Forelimb muscle (tissue), 1 donor: ENCODE measurements at regions not wholly inside any gene's neighbourhood (a gene's known extent, or its start where the extent isn't known, plus 50 kb on each side); places are given as distances from the start of the nearest gene placed in this dataset.

Experiments used
- DNase-seq: peaks from one replicate; pipeline ENCODE4 v3.0.0-alpha.2; 2013; ENCODE audit warnings: low read depth

DNA sequence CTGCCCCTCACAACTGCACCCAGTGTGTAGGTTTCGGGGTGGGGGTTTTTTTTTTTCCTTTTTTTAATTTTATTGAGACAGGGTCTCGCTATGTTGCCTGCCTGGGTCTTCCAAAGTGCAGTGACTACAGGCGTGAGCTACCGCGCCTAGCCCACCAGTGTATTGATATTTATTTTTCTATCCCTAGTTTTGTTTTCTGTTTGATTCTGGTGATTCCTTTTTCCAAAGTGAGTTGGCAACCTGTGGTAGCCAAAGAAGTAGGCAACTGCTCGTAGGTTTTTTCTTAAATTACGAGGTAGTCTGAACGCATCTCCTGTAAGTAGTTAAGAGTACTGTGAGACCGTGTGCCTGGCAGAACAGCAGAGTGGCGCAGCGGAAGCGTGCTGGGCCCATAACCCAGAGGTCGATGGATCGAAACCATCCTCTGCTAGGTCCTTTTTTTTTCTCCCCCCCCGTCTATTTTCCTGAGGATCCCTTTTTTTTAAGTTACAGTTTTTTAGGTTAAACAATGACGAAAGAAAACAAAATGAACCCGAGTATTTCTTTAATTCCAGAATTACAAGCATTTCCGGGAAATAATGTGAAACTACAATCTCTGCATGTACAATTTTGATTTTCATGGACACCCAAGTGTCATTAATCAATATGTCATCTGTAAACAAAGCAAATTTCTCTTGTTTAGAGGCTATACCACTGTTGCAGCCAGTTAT, 78.7 kb upstream of the BTN3A2 start:
- peak; percentile 88 for DNase-seq

DNA sequence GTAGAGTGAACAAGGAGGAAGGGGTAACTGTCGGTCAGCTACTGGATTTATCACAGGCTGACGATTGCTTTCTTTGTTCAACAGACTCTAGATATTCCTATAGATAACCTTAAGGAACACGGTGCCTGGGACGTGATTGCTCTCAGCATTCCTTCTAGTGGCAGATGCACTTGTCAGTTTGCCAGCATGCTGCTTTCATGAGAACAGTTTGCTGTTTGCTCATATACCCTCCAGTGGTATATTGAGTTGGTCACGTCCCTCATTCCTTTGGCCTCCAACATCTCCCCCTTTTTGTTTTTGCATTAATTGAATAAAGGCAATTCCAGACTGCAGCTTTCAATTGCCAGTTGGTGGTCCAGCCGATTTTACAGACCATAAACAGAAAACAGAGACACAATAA, 76.8 kb upstream of the BTN3A2 start:
- DNase-seq: no peak

DNA sequence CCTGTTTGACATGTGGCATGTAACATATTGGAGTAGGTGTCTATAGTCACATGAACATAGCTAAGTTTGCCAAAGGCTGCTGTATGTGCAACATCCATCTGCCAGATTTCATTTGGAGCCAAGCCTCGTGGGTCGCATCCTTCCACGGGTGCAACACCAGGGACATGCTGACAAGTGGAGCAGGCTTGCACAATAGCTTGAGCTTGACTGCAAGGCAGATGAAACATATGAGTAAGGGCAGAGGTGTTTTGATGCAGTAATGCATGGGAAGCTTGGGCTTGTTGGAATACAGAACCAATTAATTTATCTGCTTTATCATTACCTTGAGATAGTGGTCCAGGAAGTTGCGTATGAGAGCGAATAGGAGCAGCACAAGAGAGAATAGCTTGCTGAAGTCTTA, 74.1 kb upstream of the BTN3A2 start:
- DNase-seq: no peak

DNA sequence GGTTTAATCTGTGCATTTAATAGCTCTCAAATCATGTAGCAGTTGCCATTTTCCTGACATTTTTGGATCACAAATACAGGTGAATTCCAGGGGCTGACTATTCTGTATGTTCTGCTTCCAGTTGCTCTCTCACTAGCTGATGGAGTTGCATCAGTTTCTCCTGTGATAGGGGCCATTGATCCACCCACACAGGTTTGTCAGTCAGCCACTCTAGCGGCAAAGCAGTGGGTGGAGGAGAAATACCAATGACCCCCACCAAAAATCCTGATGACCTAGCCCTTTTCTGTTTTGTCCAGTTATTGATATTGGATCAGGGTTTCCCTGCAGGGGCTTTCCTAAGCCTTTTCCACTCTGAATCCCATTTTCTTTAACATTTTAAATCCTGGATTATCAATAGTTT, 72.3 kb upstream of the BTN3A2 start:
- no peak for DNase-seq

DNA sequence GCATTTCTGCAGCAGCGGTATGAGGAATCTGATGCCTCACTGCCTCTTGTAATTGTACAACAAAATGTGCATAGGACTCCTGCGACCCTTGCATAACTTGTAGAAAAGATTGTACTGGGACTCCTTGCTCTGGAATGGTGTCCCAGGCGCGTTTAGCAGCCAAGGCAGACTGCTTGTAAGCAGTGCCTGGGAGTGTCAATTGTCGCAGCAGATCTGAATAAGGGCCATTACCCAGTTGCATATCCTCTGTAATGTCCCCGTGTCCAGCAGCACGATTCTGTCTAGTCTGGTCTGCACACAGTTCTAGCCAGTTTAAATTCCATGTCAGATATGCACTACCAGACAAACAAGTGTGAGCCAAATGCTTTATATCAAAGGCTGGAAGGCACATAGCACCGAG, 70.7 kb upstream of the BTN3A2 start:
- no peak for DNase-seq

DNA sequence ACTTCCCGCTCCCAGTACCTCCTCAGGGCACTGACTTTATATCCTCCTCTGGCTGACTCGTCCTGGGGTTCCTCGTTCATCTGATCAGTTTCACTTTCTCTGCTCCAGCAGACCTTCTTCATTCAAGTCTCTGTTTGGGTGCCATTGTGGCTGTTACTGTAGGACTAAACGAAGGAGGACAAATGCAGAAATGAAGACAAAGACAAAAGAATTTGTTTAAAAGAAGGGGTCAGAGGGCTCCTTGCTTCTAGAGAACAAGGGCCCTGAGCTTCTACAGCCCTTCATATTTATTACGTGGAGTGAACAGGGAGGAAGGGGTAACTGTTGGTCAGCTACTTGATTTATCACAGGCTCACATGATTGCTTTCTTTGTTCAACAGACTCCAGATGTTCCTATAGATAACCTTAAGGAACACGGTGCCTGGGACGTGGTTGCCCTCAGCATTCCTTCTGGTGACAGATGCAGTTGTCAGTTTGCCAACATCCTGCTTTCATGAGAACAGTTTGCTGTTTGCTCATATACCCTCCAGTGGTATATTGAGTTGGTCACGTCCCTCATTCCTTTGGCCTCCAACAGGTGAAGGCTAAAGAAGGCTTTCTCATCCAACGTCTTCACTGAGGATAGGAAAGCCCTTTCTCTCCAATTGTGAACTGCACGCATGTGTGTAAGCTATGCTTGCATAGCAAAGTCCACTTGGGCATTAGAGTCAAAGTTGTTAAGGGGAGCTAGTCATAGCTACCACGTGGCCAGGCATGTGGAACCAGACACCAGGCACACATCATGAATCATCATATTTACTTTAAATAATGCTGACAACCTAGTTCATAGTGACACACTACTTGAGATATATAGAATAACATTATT, 69.1 kb upstream of the BTN3A2 start:
- no peak for DNase-seq

DNA sequence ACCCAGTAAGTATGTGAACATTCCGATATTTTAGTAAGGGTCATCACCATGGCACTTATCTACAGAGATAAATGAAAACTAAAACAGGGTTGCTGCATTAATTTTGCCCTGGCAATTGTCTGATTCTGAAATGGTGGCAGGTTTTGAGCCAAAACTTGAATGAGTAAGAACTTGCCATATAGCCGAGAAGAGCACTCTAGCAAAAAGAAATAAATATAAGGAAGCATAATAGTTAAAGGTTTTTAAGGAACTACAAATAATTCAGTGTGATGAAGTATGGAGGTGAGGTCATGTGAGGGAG, 68.5 kb upstream of the BTN3A2 start:
- DNase-seq: no peak

DNA sequence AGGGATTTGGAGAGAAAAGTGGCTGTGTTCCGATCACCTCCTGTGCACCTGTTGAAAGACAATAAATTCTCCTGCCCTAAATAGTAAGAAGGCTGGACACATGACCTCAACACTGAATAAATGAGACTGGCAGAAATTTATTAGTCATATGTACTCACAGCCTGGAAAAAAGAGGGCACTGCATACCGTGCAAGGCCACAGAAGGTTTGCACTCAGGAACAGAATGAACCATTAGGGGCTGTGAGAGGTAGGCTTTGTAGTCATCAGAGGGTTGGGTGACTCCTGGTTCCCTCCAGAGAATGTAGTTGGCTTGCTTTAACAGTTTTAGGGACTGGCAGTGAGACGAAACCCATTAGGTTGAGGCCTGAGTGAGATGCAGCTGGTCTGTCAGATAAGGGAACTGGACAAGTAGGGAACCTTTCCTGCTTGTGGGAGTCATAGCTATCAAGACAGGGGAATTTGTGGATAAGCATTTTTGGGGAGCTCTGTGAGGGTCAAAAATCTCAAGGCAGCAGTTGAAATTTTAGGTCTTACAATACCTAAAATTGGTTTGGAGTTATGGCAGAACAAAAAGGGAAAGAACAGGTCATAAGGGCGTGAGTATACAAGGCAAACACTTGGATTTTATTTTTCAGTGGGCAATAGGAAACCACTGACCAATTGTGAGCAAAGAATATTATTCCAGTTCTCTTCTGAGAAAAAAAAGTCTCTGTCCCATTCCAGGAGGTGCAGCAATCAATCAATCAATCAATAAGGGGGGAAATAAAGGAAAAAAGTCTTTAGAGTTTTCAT, 67.9 kb upstream of the BTN3A2 start:
- DNase-seq: no peak

DNA sequence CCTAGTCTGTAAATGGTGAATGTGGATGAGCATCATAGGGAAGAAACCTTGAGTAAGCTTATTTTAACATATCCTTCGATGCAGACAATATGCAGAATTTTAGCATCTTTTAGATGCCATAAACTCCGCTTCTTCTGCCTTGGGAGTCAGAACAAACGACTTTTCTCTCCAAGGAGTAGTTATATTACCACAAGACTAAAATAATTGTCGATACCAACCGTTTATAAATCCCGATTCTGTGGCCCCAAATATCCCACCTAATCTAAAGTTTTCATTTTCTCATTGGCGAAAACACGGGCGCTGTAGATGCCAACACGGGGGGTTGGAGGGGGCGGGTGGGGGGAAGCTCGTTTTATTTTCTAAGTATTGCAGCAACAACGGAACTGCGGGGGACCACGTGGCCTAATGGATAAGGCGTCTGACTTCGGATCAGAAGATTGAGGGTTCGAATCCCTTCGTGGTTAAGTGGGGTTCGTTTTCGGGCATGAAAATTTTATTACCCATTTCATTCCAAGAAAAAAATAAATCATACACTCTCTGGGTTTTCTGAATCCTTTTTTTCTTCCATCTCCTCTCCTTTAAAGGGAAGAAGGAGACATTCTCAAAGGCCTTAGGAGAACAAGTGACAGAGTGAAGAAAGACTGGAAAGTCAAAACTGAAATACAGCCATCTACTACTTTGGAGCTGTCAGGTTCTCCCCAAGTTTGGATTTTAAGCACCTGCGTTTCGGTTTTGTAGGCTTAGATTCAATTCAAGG, 65.5 kb upstream of the BTN3A2 start:
- DNase-seq: no peak

DNA sequence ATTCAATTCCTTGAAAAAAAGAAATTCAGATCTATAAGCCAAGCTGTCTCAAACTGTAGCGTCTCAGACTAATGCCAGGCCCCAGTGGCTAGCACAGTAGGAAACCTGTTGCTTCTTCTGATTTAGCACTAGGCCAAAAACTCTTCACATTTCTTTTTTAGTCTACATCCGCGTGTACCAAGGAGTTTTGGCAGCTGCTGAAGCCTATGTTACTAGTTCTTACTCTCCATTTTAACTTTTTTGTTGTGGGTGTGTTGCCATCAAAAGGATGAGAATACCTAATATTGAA, 65.0 kb upstream of the BTN3A2 start:
- no peak for DNase-seq

DNA sequence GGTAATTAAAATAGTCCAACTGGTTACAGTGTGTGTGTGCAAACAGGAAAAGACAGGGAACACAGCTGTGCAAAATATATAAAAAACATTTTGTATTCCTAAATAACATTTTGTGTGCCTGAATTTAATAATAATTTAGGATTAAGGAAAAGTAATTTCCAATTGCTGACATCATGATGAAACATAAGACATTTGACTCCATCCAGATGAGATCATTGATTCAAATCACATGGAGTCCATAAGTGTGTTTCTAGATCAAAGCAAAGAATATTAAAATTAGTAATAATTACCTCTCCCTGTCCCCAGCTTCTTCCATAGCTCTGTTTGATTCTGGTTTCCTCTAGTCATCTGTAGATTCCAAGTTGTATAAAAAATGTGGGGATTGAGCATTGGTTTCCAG, 64.6 kb upstream of the BTN3A2 start:
- DNase-seq: no peak

DNA sequence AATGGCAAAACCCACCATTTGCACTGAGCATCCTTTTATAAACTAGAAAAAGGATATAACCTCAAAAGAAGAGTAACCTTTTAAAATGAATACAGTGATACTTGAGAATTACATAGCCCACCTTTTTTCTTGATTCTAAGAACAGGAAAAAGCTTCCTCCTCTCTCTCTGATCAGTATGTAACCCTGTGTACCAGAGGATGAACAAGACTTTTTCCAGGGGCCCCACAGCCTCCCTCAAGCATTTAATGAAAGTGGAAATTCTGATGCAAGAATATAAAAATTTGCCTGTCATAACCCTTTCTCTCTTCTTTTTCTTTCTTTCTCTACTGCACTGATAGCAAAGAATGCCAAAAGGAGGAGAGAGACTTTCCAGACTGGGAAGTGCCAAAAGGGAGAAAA, 64.2 kb upstream of the BTN3A2 start:
- DNase-seq: no peak

DNA sequence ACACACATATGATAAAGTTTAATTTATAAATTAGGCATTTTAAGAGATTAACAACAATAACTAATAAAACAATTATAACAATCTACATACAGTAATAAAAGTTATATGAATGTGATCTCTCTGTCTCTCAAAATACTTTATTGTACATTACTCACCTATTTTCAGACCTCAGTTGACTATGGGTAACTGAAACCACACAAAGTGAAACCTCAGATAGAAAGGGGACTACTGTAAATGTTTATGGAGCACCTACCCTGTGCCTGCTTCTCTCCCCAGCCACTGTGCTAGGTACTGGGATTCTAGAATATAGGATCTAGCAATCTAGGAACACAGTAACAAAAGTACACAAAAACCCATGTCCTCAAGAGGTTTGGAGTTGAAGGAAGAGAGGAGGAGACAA, 63.4 kb upstream of the BTN3A2 start:
- DNase-seq: no peak

DNA sequence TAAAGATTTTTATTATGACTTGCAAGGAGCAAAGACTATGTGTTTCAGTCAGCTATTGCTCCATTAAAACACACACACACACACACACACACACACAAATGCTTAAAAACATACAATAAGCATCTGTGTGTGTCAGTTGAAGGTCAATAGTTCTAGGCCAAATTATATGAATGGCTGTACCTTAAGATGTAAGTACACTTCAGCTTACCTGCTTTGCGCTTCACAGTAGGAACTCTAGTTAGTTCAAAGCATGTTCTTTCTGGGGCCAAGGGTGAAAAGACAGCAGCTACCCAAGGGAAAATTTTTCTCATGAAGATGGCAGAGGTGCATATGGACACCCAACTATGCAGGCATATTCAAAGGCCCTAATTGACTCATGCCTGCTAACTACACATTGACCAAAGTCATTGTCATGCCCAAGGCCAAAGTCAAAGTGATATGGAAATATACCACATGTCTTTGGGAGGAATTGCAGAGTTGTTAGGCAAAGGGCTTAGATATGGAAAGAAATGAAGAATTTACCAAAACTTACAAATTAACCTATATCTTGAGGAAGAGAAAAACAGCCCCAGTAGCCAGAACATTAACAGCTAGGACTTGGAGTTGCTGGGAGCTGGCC, 61.9 kb upstream of the BTN3A2 start:
- DNase-seq: no peak

DNA sequence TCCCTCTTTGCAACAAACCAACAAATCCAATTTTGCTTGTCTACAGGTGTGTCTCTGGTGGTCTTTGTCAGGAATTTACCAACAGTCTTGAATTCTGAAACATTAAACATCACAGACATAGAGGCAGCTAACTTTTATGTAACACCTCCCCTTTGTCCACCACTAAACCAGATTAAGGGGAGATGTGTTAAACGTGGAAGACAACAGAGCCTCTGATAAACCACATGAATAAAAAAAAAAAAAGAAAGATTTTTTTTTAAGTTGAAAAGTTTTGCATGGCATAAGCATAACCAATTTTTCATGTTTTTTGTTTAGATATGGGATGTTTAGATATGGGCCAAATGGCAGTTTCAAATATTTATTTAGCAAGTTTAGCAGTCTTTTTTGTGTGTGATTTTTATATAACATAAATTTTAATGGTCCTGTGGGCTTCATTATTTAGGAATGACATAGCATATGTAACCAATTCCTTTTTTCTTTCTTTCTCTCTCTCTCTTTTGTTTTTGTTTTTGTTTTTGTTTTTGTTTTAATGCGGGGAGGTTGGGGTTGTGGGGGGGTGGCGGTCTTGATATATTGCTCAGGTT, 60.7 kb upstream of the BTN3A2 start:
- no peak for DNase-seq

DNA sequence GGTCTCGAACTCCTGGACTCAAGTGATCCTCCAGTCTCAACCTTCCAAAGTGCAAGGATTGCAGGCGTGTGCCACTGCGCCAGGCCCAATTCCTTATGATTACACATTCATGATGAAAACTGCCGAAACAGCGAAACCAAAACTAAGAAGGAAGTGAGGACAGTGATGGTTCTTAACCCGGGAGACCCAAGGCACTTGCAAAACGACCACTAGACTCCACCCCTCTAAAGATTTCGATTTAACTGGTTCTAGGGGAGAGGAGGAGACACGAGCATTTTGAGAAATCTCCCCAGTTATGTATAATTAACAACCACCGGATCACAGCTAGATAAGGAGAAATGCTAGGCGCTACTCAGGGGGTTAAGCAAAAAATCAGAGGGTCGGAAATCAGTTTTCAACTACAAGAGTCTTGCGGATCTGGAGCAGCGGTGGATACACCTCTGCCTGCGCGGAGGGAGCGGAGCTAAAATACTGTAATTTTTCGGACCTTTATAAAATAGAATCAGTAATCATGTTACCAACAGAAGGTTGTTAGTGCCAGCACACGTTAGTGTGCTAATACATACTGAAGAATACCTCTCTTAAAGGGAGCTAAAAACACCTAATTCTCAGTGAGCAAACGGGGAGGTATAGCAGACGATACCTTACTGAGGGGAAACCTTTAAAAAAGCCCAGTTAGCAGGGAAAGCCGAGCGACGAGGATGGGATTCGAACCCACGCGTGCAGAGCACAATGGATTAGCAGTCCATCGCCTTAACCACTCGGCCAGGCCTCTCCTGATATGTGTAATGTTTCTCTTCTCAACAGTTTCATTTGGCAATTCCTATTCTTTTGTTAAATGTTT, 60.0 kb upstream of the BTN3A2 start:
- no peak for DNase-seq

DNA sequence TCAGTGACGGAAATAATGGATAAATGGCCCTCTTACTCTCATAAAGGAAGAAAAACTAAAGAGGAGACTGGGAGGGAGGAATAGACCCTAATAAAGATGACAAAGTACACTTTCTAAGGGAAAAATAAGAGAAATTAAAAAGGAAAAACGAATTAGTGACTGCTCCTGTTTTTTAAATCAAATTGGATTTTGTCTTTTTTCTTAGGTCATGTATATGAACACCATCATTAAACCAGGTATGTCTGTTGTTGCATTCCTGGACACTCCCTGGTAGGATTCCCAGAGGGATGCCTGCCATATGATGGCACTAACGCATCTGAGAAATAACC, 59.4 kb upstream of the BTN3A2 start:
- DNase-seq: no peak

DNA sequence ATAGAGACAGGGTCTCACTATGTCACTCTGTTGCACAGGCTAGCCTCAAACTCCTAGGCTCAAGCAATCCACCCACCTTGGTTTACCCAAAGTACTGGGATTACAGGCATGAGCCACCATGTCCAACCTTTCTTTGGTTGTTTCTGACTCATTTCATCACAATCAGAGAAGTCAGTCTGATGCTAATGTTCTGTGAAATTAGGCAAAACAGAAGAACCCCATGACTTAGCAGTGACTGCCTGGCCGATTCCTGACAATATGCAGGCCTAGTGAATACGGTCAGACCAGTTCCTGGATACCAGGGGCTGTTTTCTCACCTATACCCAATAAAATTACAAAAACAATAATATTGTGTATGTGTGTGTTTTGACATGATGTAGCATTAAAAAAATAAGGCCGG, 58.8 kb upstream of the BTN3A2 start:
- DNase-seq: no peak

DNA sequence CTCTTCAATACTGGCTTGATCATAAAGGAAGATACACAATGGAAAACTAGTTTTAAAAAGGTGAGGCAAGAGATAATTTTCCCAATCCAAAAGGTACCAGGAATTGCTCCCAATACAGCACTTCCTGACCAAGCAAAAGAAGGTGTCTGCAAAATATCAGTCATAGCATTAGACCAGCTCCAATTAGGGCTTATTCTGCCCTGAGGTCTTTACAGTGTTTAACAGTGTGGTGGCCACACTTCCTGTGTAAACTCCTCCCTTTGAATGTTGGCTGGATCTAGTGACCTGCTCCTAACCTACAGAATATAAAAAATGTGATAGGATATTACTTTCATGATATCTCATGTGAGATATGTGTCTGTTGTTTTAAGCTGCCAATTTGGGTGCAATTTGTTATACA, 57.1 kb upstream of the BTN3A2 start:
- no peak for DNase-seq

DNA sequence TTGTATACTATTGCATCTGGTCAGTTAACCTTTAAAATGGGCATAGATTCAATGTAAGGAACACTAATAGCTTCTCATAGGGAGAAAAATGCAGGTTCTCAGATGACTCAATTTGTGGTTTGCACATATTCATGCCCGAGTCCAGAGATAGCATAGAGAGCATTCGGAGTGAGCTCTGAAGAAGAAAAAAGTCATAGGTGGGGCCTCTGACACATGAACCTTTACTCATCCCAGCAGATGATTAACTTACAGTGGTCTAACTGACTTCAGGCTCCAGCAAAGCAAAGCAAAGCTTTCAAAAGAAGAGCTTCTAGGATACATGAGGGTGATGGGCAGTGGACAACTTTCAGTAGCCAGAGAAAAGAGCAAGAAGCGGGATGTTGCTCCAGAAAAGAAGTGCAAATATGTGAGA, 55.3 kb upstream of the BTN3A2 start:
- no peak for DNase-seq

DNA sequence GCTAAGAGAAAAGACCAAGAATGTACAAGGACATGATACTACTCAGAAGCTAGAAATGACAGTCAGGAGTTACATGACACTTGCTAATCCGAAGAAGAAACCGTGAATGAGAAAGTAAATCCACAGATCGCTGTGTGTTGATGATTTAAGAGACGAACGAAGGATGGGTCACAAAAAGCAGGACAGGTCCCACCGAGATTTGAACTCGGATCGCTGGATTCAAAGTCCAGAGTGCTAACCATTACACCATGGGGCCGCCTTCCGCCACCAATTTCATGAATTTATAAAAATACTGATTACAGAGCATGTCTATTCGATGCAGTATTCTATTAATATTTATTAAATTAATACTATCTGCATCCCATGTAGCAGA, 54.0 kb upstream of the BTN3A2 start:
- DNase-seq: no peak
